Mucosa of descending colon (tissue), 3 donors: ENCODE measurements at regions not wholly inside any gene's neighbourhood (a gene's known extent, or its start where the extent isn't known, plus 50 kb on each side); places are given as distances from the start of the nearest gene placed in this dataset.

ENCODE experiments used
- ATAC-seq: fragments of 200-7000 bp; cut with Tn5 transposase; one replicate; pipeline ENCODE4 v1.9.1; 2020; ENCODE audit warnings: mild to moderate bottlenecking, moderate library complexity
- DNase-seq, 3 donors: peaks; one replicate each; pipeline ENCODE4 v3.0.0-alpha.2; 2020
- H3K36me3 ChIP-seq: fragments of 200-600 bp; one replicate; pipeline ENCODE4 v1.8.0; 2021; ENCODE audit warnings: low read depth, mild to moderate bottlenecking
- H3K4me1 ChIP-seq: fragments of 200-600 bp; one replicate; pipeline ENCODE4 v1.8.0; 2021; ENCODE audit warnings: low read depth, mild to moderate bottlenecking
- H3K4me3 ChIP-seq: fragments of 200-600 bp; one replicate; pipeline ENCODE4 v1.8.0; 2021; ENCODE audit warnings: mild to moderate bottlenecking
- H3K9me3 ChIP-seq: fragments of 200-600 bp; one replicate; pipeline ENCODE4 v1.8.0; 2021; ENCODE audit warnings: mild to moderate bottlenecking
- CTCF ChIP-seq: fragments of 200-600 bp; IDR thresholded peaks from one replicate; pipeline ENCODE4 v1.8.0; 2022; ENCODE audit warnings: antibody characterized with exemption, mild to moderate bottlenecking
- intact Hi-C, 2 donors: fragments of 100-400 bp; cut with DNase I in 1 of 2; cut with micrococcal nuclease in 1 of 2; formaldehyde crosslinking; loops; one replicate each; pipeline versions ENCODE4 v1.11.0 to v1.11.1; 2022; cut with DNase I, micrococcal nuclease
- donor health status: DM: no; HTN: no; CAD: no; lungs with moderate emphysema.
- donor health status: DM: no; HTN: no; CAD: no.
- donor health status: DM: no; HTN: yes; CAD: no.

DNA sequence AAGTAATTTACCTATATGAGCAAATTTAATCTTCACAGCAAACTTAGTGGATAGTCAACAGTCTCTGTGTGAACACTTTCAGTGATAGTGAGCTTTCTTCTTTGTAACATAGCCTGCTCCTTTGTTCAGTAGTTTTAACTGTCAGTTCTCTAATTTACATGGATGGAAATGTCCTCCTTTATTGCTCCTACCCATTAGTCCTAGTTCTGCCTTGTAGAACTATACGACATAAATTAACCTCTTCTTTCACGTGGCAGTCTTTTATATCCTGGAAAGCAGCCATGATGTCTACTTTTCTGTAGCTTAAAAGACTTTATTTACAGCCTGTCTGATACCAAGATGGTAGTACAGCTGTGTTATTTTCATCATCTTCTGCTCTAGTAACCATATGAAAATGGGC lies 143.6 kb downstream of the TANC2 start:
- no peak for TF ChIP-seq CTCF
- H3K36me3 ChIP-seq = no peaks in the 10 kb centered on the region
- H3K4me1 ChIP-seq = no peaks in the 10 kb centered on the region
- ATAC-seq = no peak
- intact Hi-C loops = no loop called here
- no peak overlapping the region for H3K4me3 ChIP-seq
- DNase-seq = no peak
- H3K9me3 ChIP-seq = no peaks in the 10 kb centered on the region

- ATAC-seq = no peak
- Histone ChIP-seq H3K4me3 (no peak overlapping the region), H3K9me3 (no peaks in the 10 kb centered on the region), H3K36me3 (no peaks in the 10 kb centered on the region), H3K4me1 (no peaks in the 10 kb centered on the region)
- no peak for TF ChIP-seq CTCF
- intact Hi-C loops = no loop called here
- no peak for DNase-seq
Observed at GRCh38 chr17:63113167-63113566, 147.1 kb downstream of the TANC2 start.

DNA sequence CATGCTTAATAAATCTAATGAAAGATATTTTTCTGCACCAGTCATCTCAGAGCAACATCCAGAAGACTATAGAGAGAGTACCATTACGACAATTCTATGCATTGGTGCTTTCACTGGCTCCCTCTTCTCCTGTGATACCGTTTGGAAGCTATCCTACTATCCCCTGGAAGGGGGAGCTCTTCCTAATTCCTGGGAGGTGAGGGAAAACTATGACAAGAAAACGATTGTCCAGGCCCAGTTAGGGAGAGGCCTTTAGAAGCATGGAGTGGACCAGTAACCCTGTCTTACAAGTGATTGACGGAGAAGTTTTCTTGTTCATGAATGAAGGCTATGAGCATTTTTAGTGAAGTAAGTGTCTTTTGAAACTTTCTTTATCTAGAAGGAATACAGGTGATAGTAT lies 150.2 kb downstream of the TANC2 start:
- H3K9me3 ChIP-seq = no peaks in the 10 kb centered on the region
- DNase-seq (no peak), ATAC-seq (no peak)
- H3K4me3 ChIP-seq = no peak overlapping the region
- TF ChIP-seq CTCF = no peak
- no peaks in the 10 kb centered on the region for H3K36me3 ChIP-seq
- intact Hi-C loops = no loop called here
- H3K4me1 ChIP-seq = no peaks in the 10 kb centered on the region

GRCh38 chr17:63116967-63117830 lies 151.2 kb downstream of the TANC2 start:
- Histone ChIP-seq H3K36me3 (no peaks in the 10 kb centered on the region), H3K4me3 (no peak overlapping the region), H3K9me3 (no peaks in the 10 kb centered on the region), H3K4me1 (no peaks in the 10 kb centered on the region)
- DNase-seq = no peak
- TF ChIP-seq CTCF = no peak
- ATAC-seq = no peak
- intact Hi-C loops = no loop called here

GRCh38 chr17:63120406-63120805 lies 154.4 kb downstream of the TANC2 start:
- no peaks in the 10 kb centered on the region for H3K36me3 ChIP-seq
- H3K4me1 ChIP-seq = no peaks in the 10 kb centered on the region
- DNase-seq (no peak), ATAC-seq (no peak)
- intact Hi-C loops = no loop called here
- TF ChIP-seq CTCF = no peak
- no peaks in the 10 kb centered on the region for H3K9me3 ChIP-seq
- no peak overlapping the region for H3K4me3 ChIP-seq

DNA sequence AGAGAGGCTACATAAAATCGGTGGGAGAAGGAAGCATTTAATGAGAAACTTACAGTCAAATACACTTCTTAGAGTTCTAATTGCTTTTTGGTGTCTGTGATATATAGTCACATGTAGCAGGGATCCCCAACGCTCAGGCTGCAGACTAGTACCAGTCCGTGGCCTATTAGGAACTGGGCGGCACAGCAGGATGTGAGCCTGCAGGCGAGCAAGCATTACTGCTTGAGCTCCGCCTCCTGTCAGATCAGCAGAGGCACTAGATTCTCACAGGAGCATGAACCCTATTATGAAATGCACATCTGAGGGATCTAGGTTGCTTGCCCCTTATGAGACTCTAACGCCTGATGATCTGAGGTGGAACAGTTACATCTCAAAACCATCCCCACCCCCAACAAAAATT lies 158.5 kb downstream of the TANC2 start:
- intact Hi-C loops = no loop called here
- Histone ChIP-seq H3K4me3 (no peak overlapping the region), H3K36me3 (no peaks in the 10 kb centered on the region), H3K4me1 (no peaks in the 10 kb centered on the region), H3K9me3 (no peaks in the 10 kb centered on the region)
- ATAC-seq (no peak), DNase-seq (no peak)
- TF ChIP-seq CTCF = no peak
